GM19238 (cell line): ENCODE measurements at regions not wholly inside any gene's neighbourhood (a gene's known extent, or its start where the extent isn't known, plus 50 kb on each side); places are given as distances from the start of the nearest gene placed in this dataset.

ENCODE experiments used
- DNase-seq: peaks from one replicate; pipeline ENCODE4 v3.0.0; 2011; ENCODE audit warnings: low spot score; ENCODE audit not compliant: insufficient read length

DNA sequence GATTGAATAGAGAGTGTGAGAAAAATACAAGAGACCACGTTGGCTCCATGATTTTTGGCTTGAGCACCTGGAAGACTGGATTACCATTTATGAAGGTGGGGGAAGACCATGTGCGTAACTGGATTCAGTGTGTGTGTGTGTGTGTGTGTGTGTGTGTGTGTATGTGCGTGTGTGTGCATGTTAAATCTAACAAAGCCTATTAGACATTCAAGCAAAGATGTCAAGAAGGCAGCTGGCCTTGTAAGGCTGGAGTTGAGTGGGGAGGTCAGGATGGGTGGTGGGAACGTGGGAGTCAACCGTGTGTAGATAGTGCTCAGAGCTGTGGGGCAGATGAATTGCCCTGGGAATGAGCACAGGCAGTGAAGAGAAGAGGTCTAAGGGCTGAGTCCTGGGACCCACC, 293.8 kb upstream of the POU3F1 start:
- no peak for DNase-seq

DNA sequence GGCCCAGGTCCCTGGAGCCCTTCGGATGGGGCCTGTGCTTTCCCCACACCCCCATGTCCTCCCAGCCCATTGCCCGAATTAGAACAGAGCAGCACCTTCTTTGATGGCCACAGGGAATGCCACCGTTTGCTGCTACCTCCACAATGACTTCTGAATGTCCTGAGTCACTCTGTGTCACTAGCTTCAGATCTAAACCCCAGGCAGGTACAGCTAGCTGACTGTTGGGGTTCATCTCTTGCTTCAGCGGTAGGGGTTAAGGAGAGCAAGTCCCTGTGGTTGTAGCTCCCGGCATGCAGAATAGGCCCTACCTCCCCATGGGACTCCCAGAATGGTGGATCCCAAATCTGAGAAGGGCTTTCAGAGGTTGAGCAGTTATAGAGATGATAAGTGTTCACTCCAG, 291.1 kb upstream of the POU3F1 start:
- DNase-seq: no peak

DNA sequence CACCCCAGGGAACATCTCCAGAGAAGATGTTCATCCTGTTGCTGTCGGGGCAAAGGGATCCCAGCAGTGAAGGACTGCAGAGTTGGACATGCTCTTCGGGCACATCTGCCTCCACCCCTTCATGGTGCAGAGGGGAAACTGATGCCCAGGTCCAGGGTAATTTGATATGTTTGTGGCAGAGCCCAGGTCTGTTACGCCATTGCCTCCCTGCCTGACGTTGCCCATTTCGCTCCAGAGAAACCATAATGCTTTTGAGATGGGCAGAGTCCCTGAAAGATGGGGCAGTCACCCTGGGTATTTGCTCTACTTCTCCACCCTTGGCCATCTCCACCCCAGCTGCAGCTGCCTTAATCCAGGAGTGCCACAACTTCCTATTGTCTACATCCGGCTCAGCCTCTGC, 290.4 kb upstream of the POU3F1 start:
- no peak for DNase-seq

DNA sequence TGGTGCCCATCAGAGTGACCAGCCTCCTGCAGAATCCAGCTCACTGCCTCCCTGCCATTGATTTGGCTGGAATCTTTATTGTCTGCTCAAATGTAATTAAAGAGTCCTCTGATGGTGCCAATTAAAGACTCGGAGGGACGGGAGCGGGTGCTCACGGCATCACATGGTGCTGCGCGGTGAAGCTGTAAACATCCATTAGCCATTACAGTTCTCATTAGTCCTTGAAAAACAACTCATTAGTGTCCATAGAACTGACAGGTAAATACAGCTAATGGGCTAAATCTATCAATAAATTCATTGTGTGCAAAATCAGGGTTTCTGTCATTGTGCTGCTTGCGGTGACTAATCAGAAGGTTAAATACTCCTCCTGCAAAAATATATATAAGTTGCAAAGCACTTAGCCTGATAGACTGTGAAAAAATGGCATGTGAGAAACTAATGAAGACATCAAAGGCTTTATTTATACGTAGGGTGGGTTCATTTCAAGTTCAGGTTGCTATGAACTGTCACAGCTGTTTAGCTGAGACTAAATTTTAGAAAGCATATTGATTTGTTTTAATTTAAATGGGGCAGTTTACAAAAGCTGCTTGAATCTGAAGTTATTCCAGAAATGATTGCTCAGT, 289.8 kb upstream of the POU3F1 start:
- no peak for DNase-seq

DNA sequence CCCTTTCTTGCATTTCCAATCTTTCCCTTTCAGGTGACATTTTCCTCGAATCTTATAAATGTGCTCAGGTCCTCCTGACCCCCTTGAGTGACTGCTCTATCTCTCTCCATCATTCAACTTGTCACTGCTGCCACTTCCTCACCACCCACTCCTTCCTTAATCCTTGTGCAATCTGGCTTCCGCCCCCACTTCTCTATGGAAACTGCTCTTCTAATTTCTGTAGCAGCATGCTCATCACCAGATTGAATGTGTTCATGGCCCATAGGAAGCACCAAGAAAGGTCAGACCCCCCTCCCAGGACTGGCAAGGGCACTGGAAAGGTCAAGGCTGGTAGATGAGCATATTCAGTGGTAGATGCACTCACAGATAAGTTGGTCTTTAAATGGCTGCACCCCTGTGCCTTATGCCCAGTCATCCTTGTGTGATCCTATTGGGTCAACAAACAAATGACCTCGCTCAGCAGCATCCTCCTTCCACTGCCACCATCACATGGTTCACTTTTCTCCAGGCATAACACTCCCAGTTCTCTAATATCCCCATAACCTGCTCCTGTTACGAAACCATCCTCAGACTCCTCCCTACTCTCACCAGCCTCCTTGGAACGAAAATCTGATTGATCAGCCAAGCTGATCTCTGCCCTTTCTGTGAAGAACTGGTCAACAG, 288.5 kb upstream of the POU3F1 start:
- DNase-seq: no peak

DNA sequence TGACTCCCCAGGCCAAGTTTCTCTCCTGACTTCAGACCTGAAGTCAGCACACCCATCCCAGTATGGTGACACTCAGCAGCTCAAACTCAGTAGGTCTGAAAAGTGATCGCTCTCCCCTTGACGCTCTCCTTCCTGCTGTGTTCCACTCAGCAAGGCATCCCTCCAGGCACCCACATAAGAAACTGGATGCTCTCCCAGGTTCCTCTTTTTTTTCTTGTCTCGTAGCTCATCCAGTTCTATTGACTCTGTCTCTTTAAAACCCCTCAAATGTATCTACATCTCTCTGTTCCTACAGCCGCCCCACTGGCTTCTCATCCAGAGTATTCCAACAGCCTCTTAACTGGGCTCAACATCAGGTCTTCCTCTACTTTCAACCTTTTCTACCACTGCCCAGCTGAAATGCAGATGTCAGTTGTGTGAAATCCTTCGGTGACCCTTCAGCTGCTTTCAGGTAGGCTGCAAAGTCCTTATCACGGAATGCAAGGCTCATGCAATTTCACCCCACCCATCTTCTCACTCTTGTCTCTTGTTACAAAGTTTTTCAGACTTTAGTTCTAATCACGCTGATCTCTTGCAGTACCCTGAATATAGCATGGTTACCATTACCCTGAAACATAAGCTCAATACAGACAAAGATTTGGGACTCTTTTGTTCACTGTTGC, 286.2 kb upstream of the POU3F1 start:
- DNase-seq: no peak

DNA sequence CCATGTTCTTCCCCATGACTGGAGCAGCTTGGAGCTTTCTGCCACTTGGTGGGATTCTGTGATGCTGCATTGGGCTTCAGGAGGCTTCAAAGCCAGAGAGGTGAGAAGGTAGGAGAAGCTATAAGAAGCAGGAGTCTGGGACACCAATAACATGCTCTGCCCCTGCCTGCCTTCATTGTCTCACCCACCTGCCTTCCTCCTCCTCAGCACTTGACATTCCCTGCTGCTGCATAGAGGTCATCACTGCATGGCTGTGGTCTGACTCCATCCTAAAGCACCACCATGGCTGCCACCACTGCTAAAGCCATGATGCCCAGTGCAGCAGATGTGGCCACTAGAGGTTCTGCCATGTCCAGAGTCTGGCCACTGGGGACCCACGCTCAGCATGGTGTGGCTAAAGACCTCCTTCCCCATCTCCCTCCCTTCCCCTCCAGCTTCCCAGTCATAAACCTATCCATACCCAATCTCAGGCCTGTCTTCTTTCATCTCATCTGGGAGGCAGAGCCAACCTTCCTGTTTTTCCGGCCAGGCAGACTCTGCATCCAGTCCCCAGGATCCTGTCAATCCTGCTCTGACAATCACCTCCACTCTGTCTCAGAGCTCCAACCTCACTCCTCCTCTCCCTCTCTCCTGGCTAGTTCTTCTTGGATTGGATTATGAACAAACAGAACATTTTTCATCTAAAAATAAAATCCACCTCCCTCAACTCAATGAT, 285.1 kb upstream of the POU3F1 start:
- no peak for DNase-seq

DNA sequence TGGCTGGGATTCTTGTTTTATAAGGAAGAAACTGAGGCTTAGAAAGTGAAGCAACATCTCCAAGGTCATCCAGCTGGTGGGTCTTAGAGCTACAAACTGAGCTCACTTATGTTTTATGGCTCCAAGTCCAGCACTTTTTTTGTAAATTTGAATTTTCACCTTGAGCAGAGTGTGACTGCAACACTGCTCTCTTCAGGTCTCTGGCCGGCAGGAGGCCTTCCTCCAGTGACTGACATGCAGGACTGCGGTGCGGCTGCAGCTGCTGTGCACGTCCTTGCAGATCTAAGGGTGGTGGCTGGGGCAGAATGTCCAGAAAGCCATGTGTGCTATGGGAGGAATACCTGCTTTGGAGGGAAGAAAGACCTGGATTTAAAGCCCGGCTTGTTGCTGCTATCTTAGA, 284.2 kb upstream of the POU3F1 start:
- no peak for DNase-seq

DNA sequence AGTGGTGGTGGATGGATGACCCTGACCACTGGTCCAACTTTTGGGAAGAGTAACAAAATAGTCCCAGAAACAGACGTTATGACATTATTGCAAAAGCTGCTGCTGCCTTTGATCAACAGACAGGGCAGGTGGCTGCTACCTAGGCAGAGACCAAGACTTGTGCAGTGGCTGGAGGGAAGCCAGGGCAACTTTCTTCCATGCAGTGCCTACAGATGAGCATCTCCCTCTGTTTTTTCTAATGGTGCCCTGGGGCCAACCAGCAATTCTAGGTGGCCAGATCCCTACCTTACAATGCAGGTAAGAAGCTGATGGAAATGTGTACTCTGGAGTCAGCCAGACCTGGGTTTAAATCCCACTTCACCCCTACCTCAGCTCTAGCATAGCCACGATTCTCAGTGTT, 283.1 kb upstream of the POU3F1 start:
- DNase-seq: no peak

DNA sequence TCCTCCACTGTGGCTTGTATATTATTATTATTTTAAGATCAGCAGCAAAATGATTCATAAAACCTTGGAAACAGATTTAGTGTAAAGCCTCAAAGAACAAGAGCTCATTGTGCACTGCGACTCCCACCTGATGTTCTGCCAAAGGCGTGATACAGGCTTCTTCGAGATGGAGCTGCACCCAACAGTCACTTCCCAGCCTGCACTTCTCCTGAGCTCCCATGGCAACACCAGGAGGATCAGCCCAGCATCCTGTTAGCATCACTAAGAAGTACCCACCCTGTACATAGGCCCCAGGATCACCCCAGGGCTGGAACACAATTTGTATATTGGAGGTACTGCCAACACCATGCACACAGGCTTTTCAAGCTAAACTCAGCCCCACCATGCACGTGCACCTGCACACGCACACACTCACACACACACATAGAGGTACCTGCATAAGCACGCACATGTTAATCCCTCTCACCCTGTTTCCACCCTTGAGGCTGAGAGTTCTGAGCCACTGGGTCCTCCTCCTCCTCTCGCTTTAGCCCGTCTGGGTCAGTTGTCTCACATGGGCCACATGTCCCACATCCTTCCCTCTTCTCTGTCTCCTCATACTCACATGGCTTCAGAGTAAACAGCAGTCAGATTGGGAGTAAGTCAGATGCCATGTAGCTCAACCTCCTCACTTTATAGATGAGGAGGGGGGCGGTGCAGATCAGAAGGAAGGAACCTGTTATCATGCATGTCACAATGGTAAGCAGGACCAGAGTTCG, 281.9 kb upstream of the POU3F1 start:
- no peak for DNase-seq

DNA sequence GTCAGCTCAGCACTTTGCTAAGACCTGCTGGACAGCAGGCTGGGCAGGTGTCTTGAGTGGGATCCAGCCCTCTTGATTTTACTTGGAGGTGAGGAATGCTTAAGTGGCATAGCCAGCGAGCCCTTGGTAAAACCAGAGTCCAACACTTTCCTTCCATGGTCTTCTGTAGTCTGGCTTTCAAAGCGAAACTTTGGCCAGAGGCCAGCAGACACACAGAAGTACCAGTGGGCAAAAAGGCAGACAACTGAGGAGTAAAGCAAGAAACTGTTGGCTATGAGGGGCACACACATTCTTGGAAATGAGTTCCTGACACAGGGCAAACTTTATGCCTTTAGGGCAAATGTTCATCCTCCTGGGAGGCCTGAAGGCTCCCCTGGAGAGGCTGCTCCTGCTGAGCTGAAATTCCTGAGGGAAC, 281.0 kb upstream of the POU3F1 start:
- DNase-seq: no peak

DNA sequence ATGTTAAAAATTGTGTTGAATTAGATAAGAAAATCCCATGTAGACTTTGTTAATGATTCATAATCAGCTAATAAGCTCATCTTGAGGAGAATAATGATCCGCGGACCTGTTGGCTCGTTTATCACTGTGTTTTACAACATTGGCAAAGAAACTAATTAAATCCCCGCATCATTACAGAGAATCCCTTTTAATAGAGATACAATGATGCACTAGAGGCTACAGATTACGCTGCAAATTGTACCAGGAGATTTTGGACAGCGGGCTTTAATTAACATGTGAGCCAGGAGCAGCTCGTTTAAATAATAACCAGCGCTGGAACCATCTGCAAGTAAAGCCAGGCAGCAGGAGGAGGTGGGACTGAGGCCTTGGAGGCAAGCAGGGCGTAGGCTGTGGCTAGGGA, 280.3 kb upstream of the POU3F1 start:
- DNase-seq: no peak

DNA sequence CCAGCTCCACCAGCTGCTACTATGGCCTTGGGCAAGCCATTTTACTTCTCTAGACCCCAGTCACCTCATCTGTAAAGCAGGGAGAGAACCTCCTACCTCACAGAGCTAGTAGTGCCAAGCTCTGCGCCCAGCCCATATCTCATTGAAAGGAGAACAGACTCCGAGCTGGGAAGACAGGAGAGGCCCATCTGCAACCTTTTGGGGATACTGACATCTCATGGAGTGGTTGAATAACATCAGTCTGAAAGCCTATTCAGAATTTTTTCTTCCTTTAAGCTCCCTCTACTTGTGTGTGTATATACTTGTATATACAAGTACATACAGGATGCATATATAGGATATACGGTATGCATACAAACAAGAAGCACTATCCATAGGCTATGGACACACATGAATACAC, 279.5 kb upstream of the POU3F1 start:
- no peak for DNase-seq

DNA sequence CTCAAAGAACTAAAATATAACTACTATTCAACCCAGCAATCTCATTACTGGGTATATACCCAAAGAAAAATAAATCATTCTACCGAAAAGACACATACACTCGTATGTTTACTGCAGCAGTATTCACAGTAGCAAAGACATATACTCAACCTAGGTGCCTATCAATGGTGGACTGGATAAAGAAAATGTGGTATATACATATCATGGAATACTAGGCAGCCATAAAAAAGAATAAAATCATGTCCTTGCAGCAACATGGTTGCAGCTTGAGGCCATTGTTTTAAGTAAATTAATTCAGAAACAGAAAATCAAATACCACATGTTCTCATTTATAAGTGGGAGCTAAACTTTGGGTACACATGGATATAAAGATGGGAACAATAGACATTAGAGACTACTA, 266.2 kb upstream of the POU3F1 start:
- DNase-seq: no peak

DNA sequence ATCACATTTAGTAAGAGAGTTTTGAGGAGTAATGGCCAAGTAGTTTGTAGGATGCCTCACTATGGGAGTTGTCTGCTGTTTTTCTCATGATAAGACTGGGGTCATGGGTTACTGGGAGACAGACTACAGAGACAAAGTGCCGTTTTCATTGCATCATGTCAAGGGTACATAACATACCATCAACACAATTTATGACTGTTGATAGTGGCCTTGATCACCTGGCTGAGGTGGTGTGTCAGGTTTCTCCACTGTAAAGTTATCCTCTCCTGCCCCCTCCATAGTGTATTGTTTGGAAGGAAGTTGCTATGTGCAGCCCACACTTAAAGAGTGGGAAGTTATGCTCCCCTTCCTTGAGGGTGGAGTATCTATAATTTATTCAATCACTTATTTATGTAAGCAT, 263.5 kb upstream of the POU3F1 start:
- DNase-seq: no peak

DNA sequence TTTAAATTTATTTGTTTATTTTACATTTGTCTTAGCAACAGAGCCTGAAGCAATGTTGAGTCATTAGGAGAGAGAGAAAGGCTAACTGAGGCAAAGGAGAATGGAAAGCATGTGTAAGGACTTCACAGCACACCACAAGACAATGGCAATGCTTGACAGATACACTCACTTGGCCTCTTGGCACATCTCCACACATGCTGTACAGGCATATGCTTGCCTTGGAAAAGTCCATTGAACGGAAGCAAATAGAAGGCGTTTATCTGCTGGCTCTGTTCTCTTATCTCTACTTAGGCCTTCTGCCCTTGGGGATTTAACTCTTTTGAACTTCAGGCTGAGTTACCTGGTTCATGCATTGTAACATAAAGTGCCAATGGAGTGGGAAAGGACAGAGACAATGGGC, 262.2 kb upstream of the POU3F1 start:
- DNase-seq: no peak

DNA sequence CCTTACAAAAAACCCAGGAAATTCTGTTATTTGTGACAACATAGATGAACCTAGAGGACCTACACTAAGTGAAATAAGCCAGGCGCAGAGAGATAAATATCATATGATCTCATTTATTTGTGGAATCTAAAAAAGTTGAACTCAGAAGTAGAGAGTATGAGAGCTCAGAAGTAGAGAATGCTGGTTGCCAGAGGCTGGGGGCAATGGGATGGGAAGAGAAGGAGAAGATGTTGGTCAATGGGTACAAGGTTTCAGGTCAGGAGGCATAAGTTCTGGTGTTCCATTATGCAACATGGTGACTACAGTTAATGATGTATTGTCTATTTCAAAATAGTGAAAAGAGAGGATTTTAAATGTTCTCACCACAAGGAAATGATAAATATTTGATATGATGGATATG, 259.1 kb upstream of the POU3F1 start:
- DNase-seq: no peak

DNA sequence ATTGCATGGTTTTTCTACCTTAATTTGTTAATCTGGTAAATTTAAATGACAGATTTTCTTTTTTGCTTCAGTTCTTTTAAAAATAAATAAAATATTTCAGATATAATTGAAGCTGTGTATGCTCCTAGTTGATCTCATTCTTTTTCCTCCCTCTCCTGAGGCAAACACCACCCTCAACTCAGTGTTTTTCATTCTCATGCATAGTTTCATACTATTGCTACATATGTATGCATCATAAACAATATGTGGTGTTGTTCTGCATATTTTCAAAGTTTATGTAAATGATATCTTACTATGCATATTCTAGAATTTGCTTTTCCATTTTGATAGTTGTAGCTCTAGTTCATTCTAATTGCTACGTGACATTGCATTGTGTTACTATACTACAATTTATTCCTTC, 257.2 kb upstream of the POU3F1 start:
- no peak for DNase-seq

DNA sequence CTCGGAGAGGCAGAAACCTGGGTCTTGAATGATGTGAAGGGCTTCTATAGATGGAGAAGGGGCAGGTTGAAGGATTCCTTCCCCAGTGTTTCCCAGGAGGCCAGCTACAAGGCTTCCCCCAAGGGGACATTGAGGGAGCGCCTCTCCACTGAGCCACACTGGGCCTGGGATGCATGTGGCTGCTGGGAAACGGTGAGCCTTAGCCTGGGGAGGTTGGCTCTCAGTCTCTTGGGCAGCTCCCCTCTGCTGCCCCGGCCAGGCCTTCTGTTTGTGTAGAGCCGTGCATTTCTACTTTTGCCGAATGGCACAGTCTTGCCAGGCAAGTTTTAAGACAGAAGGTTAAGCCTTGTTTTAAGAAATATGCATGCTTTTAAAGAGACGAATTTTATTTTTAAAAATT, 254.4 kb upstream of the POU3F1 start:
- DNase-seq: no peak

DNA sequence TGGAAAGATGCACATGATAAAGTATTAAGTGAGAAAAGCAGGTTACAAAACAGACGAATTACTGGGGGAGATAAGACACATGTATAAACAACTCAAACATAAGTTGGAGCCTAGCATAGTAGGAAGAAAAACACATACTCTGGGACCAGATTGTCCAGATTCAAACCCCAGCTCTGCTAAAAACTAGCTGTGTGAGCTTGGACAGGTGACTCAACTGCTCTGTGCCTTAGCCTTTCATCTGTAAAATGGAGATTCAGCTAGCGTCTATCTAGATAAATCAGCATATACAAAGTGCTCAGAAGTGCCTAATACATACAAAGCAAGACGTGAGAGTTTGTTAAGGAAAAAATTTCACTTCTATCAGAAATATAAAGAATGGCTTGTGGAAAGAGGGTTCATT, 254.0 kb upstream of the POU3F1 start:
- no peak for DNase-seq

DNA sequence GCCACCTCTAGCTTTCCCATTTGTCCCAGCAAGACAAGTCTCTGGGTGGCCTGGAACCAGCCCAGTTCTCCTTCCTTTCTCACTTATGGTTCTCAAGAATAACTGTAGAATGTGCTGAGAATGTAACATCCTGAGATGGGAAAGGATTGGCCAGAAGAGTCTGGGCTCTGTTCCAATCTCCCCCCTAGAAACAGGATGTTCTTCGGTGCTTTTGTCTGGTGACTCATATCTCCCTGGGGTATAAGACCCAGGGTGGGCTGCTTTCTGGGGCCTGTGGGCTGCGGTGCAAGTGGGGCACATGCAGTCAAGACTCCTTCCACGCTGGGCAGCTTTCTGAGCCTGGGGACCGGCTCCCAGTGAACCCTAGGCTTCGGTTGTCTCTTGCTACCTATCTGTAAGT, 251.2 kb upstream of the POU3F1 start:
- DNase-seq: no peak

DNA sequence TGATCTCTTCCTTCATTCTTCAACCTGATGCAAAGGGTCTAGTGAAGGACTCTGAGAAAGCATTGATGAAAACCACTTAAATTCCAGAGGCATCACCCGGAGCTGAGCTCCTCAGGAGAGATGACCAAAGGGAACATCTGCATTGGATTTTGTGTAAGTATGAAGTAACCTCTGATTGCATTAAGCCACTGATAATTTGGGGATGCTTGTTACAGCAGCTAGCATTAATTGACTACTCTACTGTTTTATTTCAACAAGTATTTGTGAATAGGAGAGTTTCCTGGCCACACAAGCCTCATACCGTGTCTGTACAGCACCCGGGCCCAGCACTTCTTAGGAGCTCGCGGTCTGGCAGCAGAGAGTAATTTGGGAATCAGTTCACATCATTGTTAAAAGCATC, 250.7 kb upstream of the POU3F1 start:
- DNase-seq: no peak
